Panc1 (cell line): ENCODE measurements at regions not wholly inside any gene's neighbourhood (a gene's known extent, or its start where the extent isn't known, plus 50 kb on each side); places are given as distances from the start of the nearest gene placed in this dataset.

Experiments used
- POLR2AphosphoS5 ChIP-seq: IDR thresholded peaks from 2 replicates; pipeline ENCODE4 v1.6.1; 2012; ENCODE audit warnings: mild to moderate bottlenecking, low read depth, low read length, moderate library complexity
- TF ChIP-seq, protein P1 (sequence below): fragments of 450-650 bp; IDR thresholded peaks from 2 replicates; pipeline ENCODE4 v1.5.1; 2017; ENCODE audit warnings: mild to moderate bottlenecking

DNA sequence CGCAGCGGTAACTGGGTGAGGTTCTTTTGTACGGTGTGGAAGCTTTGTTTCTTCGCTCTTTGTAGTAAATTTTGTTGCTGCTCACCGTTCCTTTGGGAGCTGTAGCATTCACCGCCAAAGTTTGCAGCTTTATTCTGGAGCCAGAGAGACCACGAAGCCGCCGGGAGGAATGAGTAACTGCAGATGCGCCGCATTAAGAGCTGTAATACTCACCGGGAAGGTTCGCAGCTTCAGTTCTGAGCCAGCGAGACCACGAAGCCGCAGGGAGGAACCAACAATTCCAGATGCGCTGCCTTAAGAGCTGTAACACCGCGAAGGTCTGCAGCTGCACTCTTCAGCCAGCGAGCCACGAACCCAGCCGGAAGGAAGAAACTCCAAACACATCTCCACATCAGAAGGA, 56.0 kb upstream of the DYNC1LI1 start:
- TF ChIP-seq POLR2AphosphoS5 = no peak
- TF ChIP-seq, protein P1, sequence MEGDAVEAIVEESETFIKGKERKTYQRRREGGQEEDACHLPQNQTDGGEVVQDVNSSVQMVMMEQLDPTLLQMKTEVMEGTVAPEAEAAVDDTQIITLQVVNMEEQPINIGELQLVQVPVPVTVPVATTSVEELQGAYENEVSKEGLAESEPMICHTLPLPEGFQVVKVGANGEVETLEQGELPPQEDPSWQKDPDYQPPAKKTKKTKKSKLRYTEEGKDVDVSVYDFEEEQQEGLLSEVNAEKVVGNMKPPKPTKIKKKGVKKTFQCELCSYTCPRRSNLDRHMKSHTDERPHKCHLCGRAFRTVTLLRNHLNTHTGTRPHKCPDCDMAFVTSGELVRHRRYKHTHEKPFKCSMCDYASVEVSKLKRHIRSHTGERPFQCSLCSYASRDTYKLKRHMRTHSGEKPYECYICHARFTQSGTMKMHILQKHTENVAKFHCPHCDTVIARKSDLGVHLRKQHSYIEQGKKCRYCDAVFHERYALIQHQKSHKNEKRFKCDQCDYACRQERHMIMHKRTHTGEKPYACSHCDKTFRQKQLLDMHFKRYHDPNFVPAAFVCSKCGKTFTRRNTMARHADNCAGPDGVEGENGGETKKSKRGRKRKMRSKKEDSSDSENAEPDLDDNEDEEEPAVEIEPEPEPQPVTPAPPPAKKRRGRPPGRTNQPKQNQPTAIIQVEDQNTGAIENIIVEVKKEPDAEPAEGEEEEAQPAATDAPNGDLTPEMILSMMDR = no peak
